ENCODE measurements at regions not wholly inside any gene's neighbourhood (a gene's known extent, or its start where the extent isn't known, plus 50 kb on each side); places are given as distances from the start of the nearest gene placed in this dataset.

- Histone ChIP-seq H3K9me2 (ENCODE audit: insufficient read depth) (no peaks in the 10 kb centered on the region), H3K9me3 (ENCODE audit: control insufficient read depth in 1 of 2, insufficient read depth in 1 of 2, low read depth in 1 of 2, low read length in 2 of 2) (no peaks in the 10 kb centered on the region), H4K20me1 (ENCODE audit: insufficient read depth) (no peaks in the 10 kb centered on the region), H3K4me3 (replicated peaks in 1 of 2; ENCODE audit: low read depth in 1 of 2, low read length in 2 of 2) (no peak overlapping the region), H2AFZ (ENCODE audit: low read depth, low read length, poor library complexity, severe bottlenecking) (no peak overlapping the region), H3K4me2 (ENCODE audit: low read length) (no peak overlapping the region), H3K4me1 (ENCODE audit: control insufficient read depth in 1 of 2, insufficient read depth in 2 of 2, low read length in 2 of 2) (peaks cover 2 to 12% of the 10 kb centered on the region in 2 experiments), H3K36me3 (ENCODE audit: control insufficient read depth in 1 of 2, insufficient read depth in 2 of 2, low read length in 2 of 2) (no peaks in the 10 kb centered on the region), H3K79me2 (ENCODE audit: insufficient read depth, low read length) (no peaks in the 10 kb centered on the region), H3K27me3 (ENCODE audit: insufficient read depth, low read length) (no peaks in the 10 kb centered on the region), H3K27ac (ENCODE audit: low read depth, low read length) (no peak overlapping the region), H3K9ac (ENCODE audit: low read length) (no peak overlapping the region)
- ChIA-PET CTCF (no interaction called here), RAD21 (ENCODE audit: low non-redundant PET in 1 of 2, low total read pairs in 2 of 2, uncharacterized antibody in 2 of 2, unreplicated experiment in 2 of 2) (no interaction called here), POLR2A (no interaction called here)
- no peak for DNase-seq (ENCODE audit: low read depth, low spot score)
- TF ChIP-seq SRF (IDR thresholded peaks at IDR 0.05; ENCODE audit: low read depth) (no peak), MAX (IDR thresholded peaks at IDR 0.05) (no peak), EZH2phosphoT487 (IDR thresholded peaks at IDR 0.05; ENCODE audit: borderline replicate concordance) (no peak), ZFX (IDR thresholded peaks at IDR 0.05) (no peak), POLR2A (IDR thresholded peaks at IDR 0.05; ENCODE audit: borderline replicate concordance, extremely low read depth, insufficient read depth, insufficient read length) (no peak)
- intact Hi-C loops (cut with micrococcal nuclease), result no loop called here
- BruUV-seq (replicated peaks), result no TSS peak
- no peak for ATAC-seq
These were observed 234.4 kb upstream of the RBBP8 start for GRCh38 chr18:22698711-22699110.

GRCh38 chr18:22699629-22700028 is 233.5 kb upstream of the RBBP8 start:
- ChIA-PET CTCF (no interaction called here), POLR2A (no interaction called here), RAD21 (ENCODE audit: low non-redundant PET in 1 of 2, low total read pairs in 2 of 2, uncharacterized antibody in 2 of 2, unreplicated experiment in 2 of 2) (no interaction called here)
- Histone ChIP-seq H3K79me2 (ENCODE audit: insufficient read depth, low read length) (no peaks in the 10 kb centered on the region), H3K9me2 (ENCODE audit: insufficient read depth) (no peaks in the 10 kb centered on the region), H3K36me3 (ENCODE audit: control insufficient read depth in 1 of 2, insufficient read depth in 2 of 2, low read length in 2 of 2) (no peaks in the 10 kb centered on the region), H3K4me3 (replicated peaks in 1 of 2; ENCODE audit: low read depth in 1 of 2, low read length in 2 of 2) (no peak overlapping the region), H3K9ac (ENCODE audit: low read length) (no peak overlapping the region), H3K4me2 (ENCODE audit: low read length) (no peak overlapping the region), H3K9me3 (ENCODE audit: control insufficient read depth in 1 of 2, insufficient read depth in 1 of 2, low read depth in 1 of 2, low read length in 2 of 2) (no peaks in the 10 kb centered on the region), H3K27ac (ENCODE audit: low read depth, low read length) (no peak overlapping the region), H4K20me1 (ENCODE audit: insufficient read depth) (no peaks in the 10 kb centered on the region), H3K27me3 (ENCODE audit: insufficient read depth, low read length) (no peaks in the 10 kb centered on the region), H3K4me1 (ENCODE audit: control insufficient read depth in 1 of 2, insufficient read depth in 2 of 2, low read length in 2 of 2) (peaks cover 2 to 14% of the 10 kb centered on the region in 2 experiments), H2AFZ (ENCODE audit: low read depth, low read length, poor library complexity, severe bottlenecking) (no peak overlapping the region)
- no peak for TF ChIP-seq SRF (IDR thresholded peaks at IDR 0.05; ENCODE audit: low read depth)
- TF ChIP-seq EZH2 (IDR thresholded peaks at IDR 0.05), result no peak
- no peak for TF ChIP-seq EZH2phosphoT487 (IDR thresholded peaks at IDR 0.05; ENCODE audit: borderline replicate concordance)
- no peak for TF ChIP-seq MAX (IDR thresholded peaks at IDR 0.05)
- no peak for TF ChIP-seq EGR1 (IDR thresholded peaks at IDR 0.05; ENCODE audit: low read depth)
- intact Hi-C loops (cut with micrococcal nuclease), result loop anchor here (5.0 to 10.0 kb wide), 2 partner anchors 535 to 782 kb away; partner anchors contain the start of gene GATA6
- no TSS peak for BruUV-seq (replicated peaks)
- no peak for ATAC-seq
- DNase-seq (ENCODE audit: low read depth, low spot score), result no peak

All from HCT116 (cell line).